ENCODE measurements at regions not wholly inside any gene's neighbourhood (a gene's known extent, or its start where the extent isn't known, plus 50 kb on each side); places are given as distances from the start of the nearest gene placed in this dataset.

DNA sequence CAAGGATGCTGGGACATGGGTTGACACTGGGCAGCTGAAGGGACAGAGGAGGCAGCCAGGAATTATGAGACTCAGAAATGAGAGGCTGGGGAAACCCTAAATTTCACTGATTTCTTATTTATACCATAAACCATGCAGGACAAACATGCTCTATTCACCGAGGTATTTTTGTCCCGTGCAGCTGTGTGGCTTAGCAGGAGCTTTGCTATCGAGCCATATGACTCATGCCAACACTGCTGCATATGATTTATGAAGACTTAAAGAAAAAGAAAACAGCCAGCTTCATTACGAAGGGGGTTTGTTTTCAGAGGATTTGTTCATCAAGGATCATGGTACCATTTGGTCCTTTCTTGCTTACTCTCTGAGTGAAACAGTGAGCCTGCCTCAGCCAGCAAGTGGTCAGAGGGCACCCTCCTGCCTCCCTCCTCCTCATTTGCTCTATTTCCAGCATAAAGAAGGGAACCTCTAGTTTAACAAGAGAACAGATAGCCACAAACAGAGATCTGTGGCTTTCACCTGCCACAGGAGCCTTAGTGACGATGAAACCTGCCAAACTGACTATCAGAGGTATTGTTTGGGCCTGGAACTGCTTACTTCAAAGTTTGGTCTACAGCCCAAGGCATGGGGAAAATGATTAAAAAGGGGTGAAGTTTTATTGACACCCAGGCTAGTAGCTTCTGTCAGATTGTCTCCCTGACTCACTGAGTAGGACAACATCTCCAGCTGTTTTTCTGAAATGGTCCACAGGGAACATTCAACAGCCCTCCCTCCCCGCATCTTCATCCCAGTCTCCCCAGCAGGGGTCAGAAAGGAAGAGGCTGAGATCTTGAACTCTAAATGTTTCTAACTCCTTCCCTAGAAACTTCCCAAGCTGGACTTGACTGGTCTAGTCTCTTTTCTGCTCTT is 80.1 kb upstream of the MAML3 start:
- Histone ChIP-seq H3K36me3 (no peaks in the 10 kb centered on the region), H3K9me3 (no peaks in the 10 kb centered on the region), H3K27me3 (no peaks in the 10 kb centered on the region), H3K4me1 (peaks cover 13 to 18% of the 10 kb centered on the region in 2 donors), H3K4me3 (no peak overlapping the region), H3K27ac (peak overlapping the region; percentile 72 to 77)
- TF ChIP-seq POLR2A (IDR thresholded peaks at IDR 0.05) (no peak), CTCF (IDR thresholded peaks at IDR 0.05) (no peak)
- intact Hi-C loops (cut with DNase I; ENCODE audit: low total_unique reads), result no loop called here
- DNase-seq, result peak in 1 of 2 donors; percentile 50

GRCh38 chr4:140229881-140230280 is 75.9 kb upstream of the MAML3 start:
- no peaks in the 10 kb centered on the region for H3K36me3 ChIP-seq
- H3K27me3 ChIP-seq, result no peaks in the 10 kb centered on the region
- no peaks in the 10 kb centered on the region for H3K9me3 ChIP-seq
- H3K27ac ChIP-seq, result peak overlapping the region in 1 of 2 donors; percentile 10
- TF ChIP-seq CTCF (IDR thresholded peaks at IDR 0.05) (no peak), POLR2A (IDR thresholded peaks at IDR 0.05) (no peak)
- H3K4me3 ChIP-seq, result no peak overlapping the region
- intact Hi-C loops (cut with DNase I; ENCODE audit: low total_unique reads), result no loop called here
- peaks cover 0 to 3% of the 10 kb centered on the region in 2 donors for H3K4me1 ChIP-seq
- no peak for DNase-seq

GRCh38 chr4:140227286-140227685 is 73.3 kb upstream of the MAML3 start:
- Histone ChIP-seq H3K9me3 (no peaks in the 10 kb centered on the region), H3K36me3 (no peaks in the 10 kb centered on the region), H3K4me3 (no peak overlapping the region), H3K4me1 (peaks cover 0 to 3% of the 10 kb centered on the region in 2 donors), H3K27me3 (no peaks in the 10 kb centered on the region), H3K27ac (peak overlapping the region in 1 of 2 donors; percentile 67)
- no peak for DNase-seq
- TF ChIP-seq POLR2A (IDR thresholded peaks at IDR 0.05) (no peak), CTCF (IDR thresholded peaks at IDR 0.05) (no peak)
- intact Hi-C loops (cut with DNase I; ENCODE audit: low total_unique reads), result no loop called here

DNA sequence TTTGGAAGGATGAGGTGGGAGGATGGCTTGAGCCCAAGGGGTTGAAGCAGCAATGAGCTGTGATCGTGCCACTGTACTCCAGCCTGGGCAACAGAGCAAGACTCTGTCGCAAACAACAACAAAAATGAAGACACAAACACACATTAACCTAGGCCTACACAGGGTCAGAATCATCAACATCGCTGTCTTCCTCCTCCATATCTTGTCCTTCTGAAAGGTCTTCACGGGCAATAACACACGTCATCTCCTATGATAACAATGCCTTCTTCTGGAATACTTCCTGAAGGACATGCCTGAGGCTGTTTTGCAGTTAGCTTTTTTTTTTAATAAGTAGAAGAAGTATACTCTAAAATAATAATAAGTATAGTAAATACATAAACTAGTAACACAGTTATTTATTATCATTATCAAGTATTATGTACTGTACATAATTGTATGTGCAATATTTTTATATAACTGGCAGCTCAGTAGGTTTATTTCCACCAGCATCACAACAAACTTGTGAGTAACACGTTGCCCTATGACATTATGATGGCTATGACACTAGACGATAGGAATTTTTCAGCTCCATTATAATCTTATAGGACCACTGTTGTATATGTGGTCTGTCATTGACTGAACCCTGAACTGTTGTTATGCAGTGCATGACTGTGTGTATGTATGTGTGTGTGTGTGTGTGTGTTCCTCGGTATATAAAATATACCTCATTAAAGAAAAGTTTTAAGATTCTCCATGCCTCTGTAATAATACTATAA is 69.2 kb upstream of the MAML3 start:
- intact Hi-C loops (cut with DNase I; ENCODE audit: low total_unique reads), result no loop called here
- no peak overlapping the region for H3K4me3 ChIP-seq
- H3K9me3 ChIP-seq, result no peaks in the 10 kb centered on the region
- TF ChIP-seq CTCF (IDR thresholded peaks at IDR 0.05) (no peak), POLR2A (IDR thresholded peaks at IDR 0.05) (no peak)
- DNase-seq, result no peak
- H3K4me1 ChIP-seq, result no peaks in the 10 kb centered on the region
- no peaks in the 10 kb centered on the region for H3K36me3 ChIP-seq
- H3K27me3 ChIP-seq, result no peaks in the 10 kb centered on the region
- H3K27ac ChIP-seq, result no peak overlapping the region

DNA sequence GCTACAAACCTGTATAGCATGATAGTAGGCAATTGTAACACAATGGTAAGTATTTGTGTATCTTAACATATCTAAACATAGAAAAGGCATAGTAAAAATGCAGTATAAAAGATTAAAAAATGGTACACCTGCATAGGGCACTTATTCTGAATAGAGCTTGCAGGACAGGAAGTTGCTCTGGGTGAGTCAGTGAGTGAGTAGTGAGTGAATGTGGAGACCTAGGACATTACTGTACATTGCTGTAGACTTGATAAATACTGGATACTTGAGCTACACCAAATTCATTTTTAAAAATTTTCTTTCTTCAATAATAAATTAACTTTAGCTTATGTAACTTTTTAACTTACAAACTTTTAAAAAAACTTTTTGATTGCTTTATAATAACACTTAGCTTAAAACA is 68.2 kb upstream of the MAML3 start:
- no peaks in the 10 kb centered on the region for H3K27me3 ChIP-seq
- no peaks in the 10 kb centered on the region for H3K36me3 ChIP-seq
- no peak overlapping the region for H3K27ac ChIP-seq
- intact Hi-C loops (cut with DNase I; ENCODE audit: low total_unique reads), result no loop called here
- no peak overlapping the region for H3K4me3 ChIP-seq
- DNase-seq, result no peak
- H3K9me3 ChIP-seq, result no peaks in the 10 kb centered on the region
- H3K4me1 ChIP-seq, result no peaks in the 10 kb centered on the region
- no peak for TF ChIP-seq POLR2A (IDR thresholded peaks at IDR 0.05)
